ENCODE measurements at regions not wholly inside any gene's neighbourhood (a gene's known extent, or its start where the extent isn't known, plus 50 kb on each side); places are given as distances from the start of the nearest gene placed in this dataset.

- DNase-seq (ENCODE audit: low spot score): no peak
- TF ChIP-seq CTCF (IDR thresholded peaks at IDR 0.05; ENCODE audit: borderline replicate concordance, control extremely low read depth, extremely low read depth, insufficient read depth, missing control alignments): no peak
- in situ Hi-C loops (cut with MboI; ENCODE audit: low sequenced_read_pairs, unreplicated experiment): no loop called here
Observed at GRCh38 chr6:170112583-170112860, 178.4 kb downstream of the DLL1 start.

GRCh38 chr6:170111816-170112582, 178.9 kb downstream of the DLL1 start:
- in situ Hi-C loops (cut with MboI; ENCODE audit: low sequenced_read_pairs, unreplicated experiment): no loop called here
- TF ChIP-seq CTCF (IDR thresholded peaks at IDR 0.05; ENCODE audit: borderline replicate concordance, control extremely low read depth, extremely low read depth, insufficient read depth, missing control alignments): no peak
- DNase-seq (ENCODE audit: low spot score): no peak

- DNase-seq (ENCODE audit: low spot score): no peak
- TF ChIP-seq CTCF (IDR thresholded peaks at IDR 0.05; ENCODE audit: borderline replicate concordance, control extremely low read depth, extremely low read depth, insufficient read depth, missing control alignments): no peak
- in situ Hi-C loops (cut with MboI; ENCODE audit: low sequenced_read_pairs, unreplicated experiment): no loop called here
Observed at GRCh38 chr6:170111141-170111664, 179.7 kb downstream of the DLL1 start.

GRCh38 chr6:170110201-170111140, 180.4 kb downstream of the DLL1 start:
- no peak for TF ChIP-seq CTCF (IDR thresholded peaks at IDR 0.05; ENCODE audit: borderline replicate concordance, control extremely low read depth, extremely low read depth, insufficient read depth, missing control alignments)
- in situ Hi-C loops (cut with MboI; ENCODE audit: low sequenced_read_pairs, unreplicated experiment): no loop called here
- DNase-seq (ENCODE audit: low spot score): no peak

GRCh38 chr6:170108890-170109587, 181.8 kb downstream of the DLL1 start:
- in situ Hi-C loops (cut with MboI; ENCODE audit: low sequenced_read_pairs, unreplicated experiment): no loop called here
- no peak for TF ChIP-seq CTCF (IDR thresholded peaks at IDR 0.05; ENCODE audit: borderline replicate concordance, control extremely low read depth, extremely low read depth, insufficient read depth, missing control alignments)
- no peak for DNase-seq (ENCODE audit: low spot score)

GRCh38 chr6:170108456-170108855, 182.4 kb downstream of the DLL1 start:
- TF ChIP-seq CTCF (IDR thresholded peaks at IDR 0.05; ENCODE audit: borderline replicate concordance, control extremely low read depth, extremely low read depth, insufficient read depth, missing control alignments): no peak
- in situ Hi-C loops (cut with MboI; ENCODE audit: low sequenced_read_pairs, unreplicated experiment): no loop called here
- DNase-seq (ENCODE audit: low spot score): no peak
